Fibroblast of lung (primary cell): ENCODE measurements at regions not wholly inside any gene's neighbourhood (a gene's known extent, or its start where the extent isn't known, plus 50 kb on each side); places are given as distances from the start of the nearest gene placed in this dataset.

ENCODE experiments used
- EZH2 ChIP-seq: IDR thresholded peaks from 2 replicates; pipeline ENCODE4 v1.5.1; 2012; ENCODE audit warnings: low read length, control low read depth, mild to moderate bottlenecking; ENCODE audit errors: missing control alignments
- TF ChIP-seq, protein P1 (sequence below), 2 donors: IDR thresholded peaks in 1 of 2; conservative IDR thresholded peaks in 1 of 2; 1 replicate in 1 of 2; 2 replicates in 1 of 2; pipeline ENCODE4 v1.5.1; 2011 to 2012; ENCODE audit warnings: low read length in 2 of 2, control low read depth in 1 of 2, inconsistent platforms in 1 of 2, low read depth in 1 of 2, mild to moderate bottlenecking in 1 of 2

DNA sequence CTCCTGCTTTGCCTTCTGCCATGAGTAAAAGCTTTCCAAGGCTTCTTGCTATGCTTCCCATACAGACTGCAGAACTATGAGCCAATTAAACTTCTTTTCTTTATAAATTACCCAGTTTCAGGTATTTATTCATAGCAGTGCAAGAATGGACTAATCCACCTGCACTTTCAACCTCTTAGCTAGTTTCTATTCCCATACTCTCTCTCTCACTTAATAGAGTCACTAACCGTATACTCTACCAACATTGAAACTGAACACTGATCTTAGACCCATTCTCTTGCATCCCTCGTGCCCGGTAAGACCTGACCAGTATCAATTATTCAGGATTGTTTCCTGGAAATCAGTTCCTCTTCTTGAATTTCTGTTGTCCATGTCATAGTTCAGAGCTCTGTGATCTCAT lies 92.7 kb upstream of the TMC3 start:
- TF ChIP-seq, protein P1, sequence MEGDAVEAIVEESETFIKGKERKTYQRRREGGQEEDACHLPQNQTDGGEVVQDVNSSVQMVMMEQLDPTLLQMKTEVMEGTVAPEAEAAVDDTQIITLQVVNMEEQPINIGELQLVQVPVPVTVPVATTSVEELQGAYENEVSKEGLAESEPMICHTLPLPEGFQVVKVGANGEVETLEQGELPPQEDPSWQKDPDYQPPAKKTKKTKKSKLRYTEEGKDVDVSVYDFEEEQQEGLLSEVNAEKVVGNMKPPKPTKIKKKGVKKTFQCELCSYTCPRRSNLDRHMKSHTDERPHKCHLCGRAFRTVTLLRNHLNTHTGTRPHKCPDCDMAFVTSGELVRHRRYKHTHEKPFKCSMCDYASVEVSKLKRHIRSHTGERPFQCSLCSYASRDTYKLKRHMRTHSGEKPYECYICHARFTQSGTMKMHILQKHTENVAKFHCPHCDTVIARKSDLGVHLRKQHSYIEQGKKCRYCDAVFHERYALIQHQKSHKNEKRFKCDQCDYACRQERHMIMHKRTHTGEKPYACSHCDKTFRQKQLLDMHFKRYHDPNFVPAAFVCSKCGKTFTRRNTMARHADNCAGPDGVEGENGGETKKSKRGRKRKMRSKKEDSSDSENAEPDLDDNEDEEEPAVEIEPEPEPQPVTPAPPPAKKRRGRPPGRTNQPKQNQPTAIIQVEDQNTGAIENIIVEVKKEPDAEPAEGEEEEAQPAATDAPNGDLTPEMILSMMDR (conservative IDR thresholded peaks at IDR 0.05 in 1 of 2, IDR thresholded peaks at IDR 0.05 in 1 of 2; ENCODE audit: low read depth in 1 of 2, low read length in 2 of 2), result no peak
- no peak for TF ChIP-seq EZH2
